HPDE6-E6E7 (cell line): ENCODE measurements at regions not wholly inside any gene's neighbourhood (a gene's known extent, or its start where the extent isn't known, plus 50 kb on each side); places are given as distances from the start of the nearest gene placed in this dataset.
"Not testable (repeated sequence)": the region's sequence is repeated elsewhere in the genome, so short reads cannot be mapped to it uniquely, and the experiment has no call there.

ENCODE experiments used
- DNase-seq: peaks from one replicate; pipeline ENCODE4 v3.0.0; 2011; ENCODE audit warnings: missing footprints; ENCODE audit errors: extremely low spot score

GRCh38 chr14:84988357-84988756 is 541.6 kb upstream of the FLRT2 start:
- DNase-seq, result no peak

GRCh38 chr14:84991021-84991420 is 538.9 kb upstream of the FLRT2 start:
- no peak for DNase-seq

- DNase-seq, result no peak
These were observed 531.7 kb upstream of the FLRT2 start for GRCh38 chr14:84998216-84998615.

GRCh38 chr14:85002846-85003245 is 527.1 kb upstream of the FLRT2 start:
- no peak for DNase-seq

- DNase-seq, result no peak
These were observed 526.1 kb upstream of the FLRT2 start for GRCh38 chr14:85003805-85004204.

- DNase-seq, result no peak
These were observed 520.4 kb upstream of the FLRT2 start for GRCh38 chr14:85009506-85009905.

GRCh38 chr14:85010186-85010585 is 519.8 kb upstream of the FLRT2 start:
- no peak for DNase-seq

- DNase-seq, result no peak
These were observed 513.4 kb upstream of the FLRT2 start for GRCh38 chr14:85016496-85016895.

- not testable (repeated sequence) for DNase-seq
These were observed 506.1 kb upstream of the FLRT2 start for GRCh38 chr14:85023866-85024265.

- DNase-seq, result no peak
These were observed 505.0 kb upstream of the FLRT2 start for GRCh38 chr14:85024931-85025330.

GRCh38 chr14:85027681-85028370 is 502.1 kb upstream of the FLRT2 start:
- DNase-seq, result no peak

- DNase-seq, result no peak
These were observed 492.5 kb upstream of the FLRT2 start for GRCh38 chr14:85037411-85037810.

GRCh38 chr14:85038526-85039352 is 491.2 kb upstream of the FLRT2 start:
- DNase-seq, result no peak

GRCh38 chr14:85039353-85039626 is 490.7 kb upstream of the FLRT2 start:
- DNase-seq, result no peak

GRCh38 chr14:85040046-85040685 is 489.8 kb upstream of the FLRT2 start:
- no peak for DNase-seq

- no peak for DNase-seq
These were observed 488.3 kb upstream of the FLRT2 start for GRCh38 chr14:85041618-85042017.

GRCh38 chr14:85042301-85042700 is 487.6 kb upstream of the FLRT2 start:
- no peak for DNase-seq

GRCh38 chr14:85050180-85050579 is 479.8 kb upstream of the FLRT2 start:
- no peak for DNase-seq

- DNase-seq, result no peak
These were observed 477.3 kb upstream of the FLRT2 start for GRCh38 chr14:85052646-85053045.

- no peak for DNase-seq
These were observed 475.8 kb upstream of the FLRT2 start for GRCh38 chr14:85054178-85054577.

- no peak for DNase-seq
These were observed 473.7 kb upstream of the FLRT2 start for GRCh38 chr14:85056267-85056666.

- DNase-seq, result no peak
These were observed 472.7 kb upstream of the FLRT2 start for GRCh38 chr14:85057221-85057620.

GRCh38 chr14:85058150-85058549 is 471.8 kb upstream of the FLRT2 start:
- DNase-seq, result peak; percentile 2
